HEK293T (cell line): ENCODE measurements at regions not wholly inside any gene's neighbourhood (a gene's known extent, or its start where the extent isn't known, plus 50 kb on each side); places are given as distances from the start of the nearest gene placed in this dataset.
"Not testable (repeated sequence)": the region's sequence is repeated elsewhere in the genome, so short reads cannot be mapped to it uniquely, and the experiment has no call there.

Experiments used
- CTCF ChIA-PET: fragments of 350-600 bp; formaldehyde crosslinking; extraction: SDS; loops from one replicate; lab custom pipeline; 2021; ENCODE audit warnings: antibody characterized with exemption, inconsistent platforms; lab: Yijun Ruan, JAX
- POLR2A ChIA-PET: fragments of 350-600 bp; formaldehyde crosslinking; extraction: SDS; loops from one replicate; lab custom pipeline; 2020; ENCODE audit warnings: antibody characterized with exemption, inconsistent platforms; lab: Yijun Ruan, JAX
- DNase-seq: peaks from one replicate; pipeline ENCODE4 v3.0.0; 2012; ENCODE audit warnings: mixed read lengths; ENCODE audit errors: extremely low spot score
- ARNT ChIP-seq: fragments of 450-650 bp; IDR thresholded peaks from 2 replicates; pipeline ENCODE4 v1.6.1; 2017; ENCODE audit warnings: mild to moderate bottlenecking
- BHLHE40 ChIP-seq: fragments of 450-650 bp; IDR thresholded peaks from 2 replicates; pipeline ENCODE4 v1.6.1; 2016; ENCODE audit warnings: mild to moderate bottlenecking, moderate library complexity, borderline replicate concordance
- CTBP1 ChIP-seq: fragments of 450-650 bp; IDR thresholded peaks from 2 replicates; pipeline ENCODE4 v1.6.1; 2016; ENCODE audit warnings: borderline replicate concordance
- ELF4 ChIP-seq: fragments of 450-650 bp; IDR thresholded peaks from 2 replicates; pipeline ENCODE4 v1.6.1; 2017; ENCODE audit warnings: antibody characterized with exemption
- FOXA1 ChIP-seq: fragments of 450-650 bp; IDR thresholded peaks from 2 replicates; pipeline ENCODE4 v1.6.1; 2016; ENCODE audit warnings: mild to moderate bottlenecking
- FOXK2 ChIP-seq: fragments of 450-650 bp; IDR thresholded peaks from 2 replicates; pipeline ENCODE4 v1.6.1; 2016; ENCODE audit warnings: mild to moderate bottlenecking
- FOXM1 ChIP-seq: fragments of 450-650 bp; IDR thresholded peaks from 2 replicates; pipeline ENCODE4 v1.6.1; 2017; ENCODE audit warnings: mild to moderate bottlenecking, borderline replicate concordance
- HDGF ChIP-seq: fragments of 450-650 bp; IDR thresholded peaks from 2 replicates; pipeline ENCODE4 v1.6.1; 2017; ENCODE audit warnings: antibody characterized with exemption, borderline replicate concordance
- L3MBTL2 ChIP-seq: fragments of 450-650 bp; conservative IDR thresholded peaks from 2 replicates; pipeline ENCODE4 v1.6.1; 2016; ENCODE audit warnings: mild to moderate bottlenecking
- LEF1 ChIP-seq: fragments of 450-650 bp; IDR thresholded peaks from 2 replicates; pipeline ENCODE4 v1.6.1; 2017; ENCODE audit warnings: mild to moderate bottlenecking, borderline replicate concordance
- NFRKB ChIP-seq: fragments of 450-650 bp; IDR thresholded peaks from 2 replicates; pipeline ENCODE4 v1.6.1; 2016; ENCODE audit warnings: mild to moderate bottlenecking, moderate library complexity
- PKNOX1 ChIP-seq: fragments of 450-650 bp; IDR thresholded peaks from 2 replicates; pipeline ENCODE4 v1.6.1; 2016
- SP1 ChIP-seq: fragments of 450-650 bp; IDR thresholded peaks from 2 replicates; pipeline ENCODE4 v1.6.1; 2017
- SUZ12 ChIP-seq: fragments of 450-650 bp; IDR thresholded peaks from 2 replicates; pipeline ENCODE4 v1.6.1; 2016; ENCODE audit warnings: mild to moderate bottlenecking
- TARDBP ChIP-seq: fragments of 450-650 bp; IDR thresholded peaks from 2 replicates; pipeline ENCODE4 v1.6.1; 2016
- ZNF384 ChIP-seq: fragments of 450-650 bp; IDR thresholded peaks from 2 replicates; pipeline ENCODE4 v1.6.1; 2016

GRCh38 chr21:9735421-9735961, 785.9 kb upstream of the TPTE start:
- TF ChIP-seq LEF1 (no peak), CTBP1 (no peak), HDGF (no peak), SUZ12 (no peak), FOXM1 (no peak), BHLHE40 (no peak), FOXA1 (no peak), PKNOX1 (no peak), ELF4 (no peak), L3MBTL2 (no peak), ARNT (no peak), NFRKB (no peak), SP1 (no peak), ZNF384 (no peak)
- CTCF ChIA-PET: no interaction called here
- POLR2A ChIA-PET: no interaction called here
- DNase-seq: no peak

DNA sequence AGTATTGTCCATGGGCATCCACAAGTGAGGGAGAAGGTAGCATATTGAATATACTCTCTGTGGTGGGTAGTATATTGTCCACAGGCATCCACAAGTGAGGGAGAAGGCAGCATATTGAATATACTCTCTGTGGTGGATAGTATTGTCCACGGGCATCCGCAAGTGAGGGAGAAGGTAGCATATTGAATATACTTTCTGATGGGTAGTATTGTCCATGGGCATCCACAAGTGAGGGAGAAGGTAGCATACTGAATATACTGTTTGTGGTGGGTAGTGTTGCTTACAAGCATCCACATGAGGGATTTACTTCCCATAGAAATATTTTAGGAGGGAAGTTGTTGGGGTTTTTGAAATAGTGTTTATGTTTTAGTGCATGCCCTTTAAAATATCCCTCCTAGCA, 784.1 kb upstream of the TPTE start:
- POLR2A ChIA-PET, CTCF ChIA-PET, DNase-seq: not testable (repeated sequence)

DNA sequence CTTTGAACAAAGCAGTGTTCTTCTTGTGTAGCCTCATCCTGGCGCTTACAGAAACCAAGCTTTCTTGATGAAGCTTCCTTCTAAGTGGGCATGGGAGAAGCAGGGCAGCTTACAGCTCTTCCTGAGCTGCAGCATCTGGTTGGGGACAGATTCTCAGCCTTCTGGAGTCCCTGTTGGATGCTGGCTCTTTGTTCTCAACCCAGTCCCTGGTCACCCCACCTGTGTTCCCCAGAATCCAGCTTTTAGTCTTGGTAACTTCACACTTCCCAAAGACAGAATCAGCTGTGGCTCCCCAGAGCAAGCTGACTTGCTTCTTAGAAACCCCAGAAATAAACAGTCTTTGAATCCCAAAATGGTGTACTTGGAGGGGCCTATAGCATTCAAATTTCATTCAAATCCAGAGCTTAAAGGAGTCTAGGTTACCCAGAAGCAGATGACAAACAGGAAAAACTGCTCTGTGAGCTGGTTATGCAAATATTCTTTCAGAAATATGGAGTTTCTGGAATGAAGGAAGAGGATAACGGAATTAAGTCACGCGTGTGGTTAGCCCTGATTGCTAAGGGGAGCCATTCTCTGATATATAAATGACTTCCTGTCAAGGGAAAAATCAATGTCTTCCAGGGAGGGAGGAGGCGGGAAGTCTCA, 783.4 kb upstream of the TPTE start:
- DNase-seq, CTCF ChIA-PET, POLR2A ChIA-PET: not testable (repeated sequence)

DNA sequence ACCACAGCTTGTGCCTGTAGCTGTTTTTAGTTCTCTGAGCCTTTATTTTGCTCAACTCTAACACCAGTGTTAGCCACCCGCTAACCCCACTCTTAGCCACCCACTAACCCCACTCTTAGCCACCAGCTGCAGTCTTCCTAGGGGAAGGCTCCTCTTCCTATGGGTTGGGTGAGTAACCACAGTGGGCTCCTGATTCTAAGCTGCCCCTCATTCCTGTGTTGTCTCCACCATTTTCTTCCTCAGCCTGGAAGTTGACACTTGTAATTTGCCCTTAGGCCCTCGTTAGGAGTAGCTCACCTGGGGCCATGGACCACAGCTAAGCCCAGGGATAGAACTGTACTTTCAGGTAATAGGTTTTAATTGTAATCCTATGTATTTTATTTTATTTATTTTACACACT, 782.9 kb upstream of the TPTE start:
- no peak for TF ChIP-seq PKNOX1
- no peak for TF ChIP-seq BHLHE40
- TF ChIP-seq FOXA1: no peak
- no peak for TF ChIP-seq FOXK2
- no peak for TF ChIP-seq ZNF384
- no peak for TF ChIP-seq TARDBP
- TF ChIP-seq LEF1: no peak
- no peak for TF ChIP-seq L3MBTL2
- no peak for TF ChIP-seq ARNT
- no peak for TF ChIP-seq CTBP1
- TF ChIP-seq NFRKB: no peak
- no peak for TF ChIP-seq SP1
- TF ChIP-seq SUZ12: no peak
- TF ChIP-seq FOXM1: no peak
- CTCF ChIA-PET: no interaction called here
- POLR2A ChIA-PET: no interaction called here
- DNase-seq: no peak

- CTCF ChIA-PET: no interaction called here
- POLR2A ChIA-PET: no interaction called here
- TF ChIP-seq ARNT (no peak), FOXK2 (no peak), BHLHE40 (no peak), TARDBP (no peak)
- DNase-seq: no peak
Measured at GRCh38 chr21:9739240-9739639, 782.1 kb upstream of the TPTE start.

DNA sequence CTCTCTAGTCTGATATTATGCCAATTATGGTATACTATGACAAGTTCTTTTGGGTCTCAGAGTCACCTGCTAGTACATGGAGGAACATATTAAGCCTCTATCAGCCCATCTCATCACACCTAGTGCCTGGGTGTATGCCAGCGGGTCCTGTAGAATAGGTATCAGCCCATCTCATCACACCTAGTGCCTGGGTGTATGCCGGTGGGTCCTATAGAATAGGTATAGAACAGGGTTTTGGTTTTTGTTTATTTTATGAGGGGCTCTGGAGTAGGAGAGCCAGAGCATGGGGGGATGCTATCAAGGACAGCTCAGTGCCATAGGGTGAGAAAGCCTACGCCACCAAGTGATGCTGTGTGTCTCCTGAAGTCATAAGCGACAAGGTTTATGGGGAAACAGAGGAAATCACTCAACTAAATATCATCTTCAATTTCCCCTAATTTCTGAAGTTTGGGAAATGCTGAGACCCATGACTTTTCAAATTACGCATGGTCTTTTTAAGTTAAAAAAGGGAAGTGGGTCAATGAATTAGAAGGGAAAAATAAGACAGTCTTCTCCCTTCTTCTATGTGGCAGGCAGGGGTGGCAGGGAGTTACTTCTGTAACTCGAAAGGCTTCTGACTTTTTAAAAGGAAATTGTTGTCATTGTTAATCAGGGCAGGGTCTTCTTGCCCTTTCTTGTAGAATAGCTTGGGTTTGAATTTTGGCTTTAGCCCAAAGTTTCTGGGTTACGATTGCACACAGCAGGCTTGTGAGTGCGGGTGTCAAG, 781.0 kb upstream of the TPTE start:
- POLR2A ChIA-PET, DNase-seq, CTCF ChIA-PET: not testable (repeated sequence)

GRCh38 chr21:9740991-9741742, 780.2 kb upstream of the TPTE start:
- CTCF ChIA-PET, POLR2A ChIA-PET, DNase-seq: not testable (repeated sequence)

DNA sequence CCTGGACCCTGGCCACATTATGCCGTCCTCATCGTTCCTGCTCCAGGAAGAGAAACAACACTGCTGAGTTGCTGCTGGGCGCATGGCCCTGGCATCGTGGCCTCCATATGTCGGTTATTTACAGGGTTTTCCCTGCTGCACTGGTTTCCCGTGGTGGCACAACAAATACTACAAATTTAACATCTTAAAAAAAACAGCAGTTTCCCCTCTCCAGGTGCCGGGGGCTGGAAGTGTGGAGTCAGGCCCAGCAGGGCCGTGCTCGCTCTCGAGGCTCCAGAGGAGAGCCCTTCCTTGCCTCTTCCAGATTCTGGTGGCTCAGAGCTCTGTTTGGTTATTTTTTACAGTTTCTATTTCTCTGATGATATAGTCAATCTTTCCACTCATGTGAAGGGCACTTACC, 777.8 kb upstream of the TPTE start:
- DNase-seq, CTCF ChIA-PET, POLR2A ChIA-PET: not testable (repeated sequence)

DNA sequence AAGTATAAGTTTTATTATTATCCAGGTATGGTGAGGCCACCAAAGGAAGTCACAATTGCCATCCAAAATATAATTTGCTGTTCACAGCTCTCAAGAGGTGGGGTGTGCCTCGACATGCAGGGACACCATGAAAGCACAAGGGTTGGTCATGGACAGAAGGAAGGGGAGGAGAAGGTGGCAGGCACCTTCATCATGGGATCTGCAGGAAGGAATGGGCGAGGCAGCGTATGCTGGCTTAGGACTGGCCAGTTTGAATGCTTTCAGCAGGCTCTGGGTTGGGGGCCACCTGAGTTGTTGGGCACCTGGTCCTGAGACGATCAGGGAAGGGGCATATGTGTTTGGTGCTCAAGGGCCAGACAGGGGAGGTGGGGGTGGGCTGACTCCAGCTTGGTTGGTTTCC, 777.2 kb upstream of the TPTE start:
- POLR2A ChIA-PET, CTCF ChIA-PET, DNase-seq: not testable (repeated sequence)

DNA sequence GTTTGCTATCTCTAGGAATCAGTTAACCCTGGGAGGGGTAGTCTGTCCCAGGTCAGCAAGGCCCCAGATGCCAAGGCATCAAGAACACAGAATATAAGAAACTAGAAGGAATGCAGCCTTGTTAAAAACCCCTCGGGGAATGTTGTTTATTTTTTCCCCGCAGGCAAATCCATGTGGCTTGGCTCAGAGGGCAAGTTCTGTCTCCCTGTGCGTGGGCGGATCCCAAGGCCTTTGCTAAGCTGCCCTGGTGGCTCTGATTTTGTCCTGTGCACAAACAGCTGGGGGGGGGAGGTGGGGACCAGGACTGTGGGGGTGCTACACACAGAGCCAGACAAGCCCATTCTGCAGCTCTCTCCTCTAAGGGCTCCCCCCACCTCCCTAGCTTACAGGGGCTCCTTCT, 776.8 kb upstream of the TPTE start:
- POLR2A ChIA-PET, CTCF ChIA-PET, DNase-seq: not testable (repeated sequence)

DNA sequence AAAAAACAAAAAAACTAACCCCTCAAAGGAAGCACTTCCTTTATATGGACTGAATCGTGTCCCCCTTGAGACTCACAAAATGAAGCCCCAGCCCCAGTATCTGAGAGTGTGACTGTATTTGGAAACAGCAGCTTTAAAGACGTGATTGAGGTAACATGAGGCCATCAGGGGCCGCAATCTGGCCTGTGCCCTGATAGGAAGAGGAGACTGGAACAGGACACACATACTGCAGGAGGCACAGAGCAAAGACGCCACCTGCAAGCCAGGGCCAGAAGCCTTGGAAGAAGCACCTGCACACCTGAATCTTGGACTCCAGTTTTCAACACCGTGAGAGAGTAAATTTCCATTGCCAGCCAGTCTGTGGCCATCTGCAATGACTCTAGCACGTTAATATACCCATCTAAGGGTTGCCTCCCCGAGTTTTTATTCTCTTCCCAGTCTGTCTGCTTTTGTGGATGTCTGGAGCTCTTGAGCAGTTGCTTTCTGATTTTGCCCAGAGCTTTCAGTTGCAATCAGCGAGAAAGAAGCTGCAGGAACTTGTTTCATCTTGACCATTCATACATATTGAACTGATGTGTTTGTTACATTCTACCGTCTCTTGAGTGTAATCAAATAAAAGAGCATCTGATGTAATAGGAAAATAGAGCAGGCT, 775.8 kb upstream of the TPTE start:
- DNase-seq, POLR2A ChIA-PET, CTCF ChIA-PET: not testable (repeated sequence)

DNA sequence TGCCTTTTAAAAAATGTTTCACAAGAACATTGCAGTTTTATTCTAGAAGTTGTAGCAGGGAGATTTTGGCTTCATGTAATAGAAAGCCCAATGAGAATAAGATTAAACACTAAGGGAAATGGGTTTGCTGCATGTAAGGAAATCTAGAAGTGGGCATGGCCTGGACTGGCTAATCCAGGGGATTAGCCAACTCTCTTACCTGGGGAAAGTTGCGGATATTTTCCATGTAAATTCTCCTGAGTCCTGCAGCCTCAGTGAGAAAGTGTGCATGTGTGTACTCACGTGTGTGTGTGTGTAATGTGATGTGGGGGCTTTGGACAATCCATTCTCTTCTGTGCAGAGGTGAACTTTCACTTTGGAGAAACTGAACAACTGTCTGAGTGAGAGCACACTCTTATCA, 775.1 kb upstream of the TPTE start:
- DNase-seq, POLR2A ChIA-PET, CTCF ChIA-PET: not testable (repeated sequence)
